ENCODE measurements at regions not wholly inside any gene's neighbourhood (a gene's known extent, or its start where the extent isn't known, plus 50 kb on each side); places are given as distances from the start of the nearest gene placed in this dataset.
"Not testable (repeated sequence)": the region's sequence is repeated elsewhere in the genome, so short reads cannot be mapped to it uniquely, and the experiment has no call there.

GRCh38 chr6:71676298-71676697 is 210.1 kb upstream of the RIMS1 start:
- Histone ChIP-seq H3K36me3 (no peaks in the 10 kb centered on the region), H3K27ac (no peak overlapping the region), H3K4me1 (no peaks in the 10 kb centered on the region), H3K27me3 (no peaks in the 10 kb centered on the region), H3K9me3 (no peaks in the 10 kb centered on the region), H3K4me3 (no peak overlapping the region)
- TF ChIP-seq POLR2A (IDR thresholded peaks at IDR 0.05): no peak
- no peak for TF ChIP-seq CTCF (IDR thresholded peaks at IDR 0.05)
- DNase-seq (no peak), ATAC-seq (no peak)
- intact Hi-C loops (cut with DNase I): no loop called here

GRCh38 chr6:71678091-71678490 is 208.3 kb upstream of the RIMS1 start:
- no peak overlapping the region for H3K4me3 ChIP-seq
- no peaks in the 10 kb centered on the region for H3K36me3 ChIP-seq
- H3K4me1 ChIP-seq: no peaks in the 10 kb centered on the region
- no peak for ATAC-seq
- whole genome bisulfite sequencing (ENCODE audit: insufficient coverage, low coverage, low lambda C conversion rate, missing lambda C conversion rate): 43% methylated on average over 3 of the region's 3 CpGs
- intact Hi-C loops (cut with DNase I): no loop called here
- no peaks in the 10 kb centered on the region for H3K9me3 ChIP-seq
- TF ChIP-seq CTCF (IDR thresholded peaks at IDR 0.05): no peak
- TF ChIP-seq POLR2A (IDR thresholded peaks at IDR 0.05): no peak
- no peaks in the 10 kb centered on the region for H3K27me3 ChIP-seq
- DNase-seq: no peak
- H3K27ac ChIP-seq: no peak overlapping the region

- H3K36me3 ChIP-seq: no peaks in the 10 kb centered on the region
- intact Hi-C loops (cut with DNase I): no loop called here
- H3K4me1 ChIP-seq: no peaks in the 10 kb centered on the region
- 38% methylated on average over 2 of the region's 2 CpGs for WGBS (ENCODE audit: insufficient coverage, low coverage, low lambda C conversion rate, missing lambda C conversion rate)
- no peak overlapping the region for H3K27ac ChIP-seq
- ATAC-seq (no peak), DNase-seq (no peak)
- H3K9me3 ChIP-seq: no peaks in the 10 kb centered on the region
- TF ChIP-seq POLR2A (IDR thresholded peaks at IDR 0.05): no peak
- no peaks in the 10 kb centered on the region for H3K27me3 ChIP-seq
- H3K4me3 ChIP-seq: no peak overlapping the region
These were observed 205.0 kb upstream of the RIMS1 start for GRCh38 chr6:71681234-71681867.

GRCh38 chr6:71686021-71686677 is 200.2 kb upstream of the RIMS1 start:
- H3K4me1 ChIP-seq; H3K9me3 ChIP-seq; H3K27me3 ChIP-seq; H3K36me3 ChIP-seq; ATAC-seq; H3K27ac ChIP-seq; H3K4me3 ChIP-seq; intact Hi-C loops (cut with DNase I): not testable (repeated sequence)
- peak in 1 of 3 donors; percentile 48 for DNase-seq
- 79% methylated on average over 6 of the region's 23 CpGs for WGBS (ENCODE audit: insufficient coverage, low coverage, low lambda C conversion rate, missing lambda C conversion rate)

GRCh38 chr6:71698702-71699101 is 187.6 kb upstream of the RIMS1 start:
- no peak overlapping the region for H3K4me3 ChIP-seq
- no peak for ATAC-seq
- H3K4me1 ChIP-seq: no peaks in the 10 kb centered on the region
- no peaks in the 10 kb centered on the region for H3K27me3 ChIP-seq
- H3K36me3 ChIP-seq: no peaks in the 10 kb centered on the region
- no peak for TF ChIP-seq POLR2A (IDR thresholded peaks at IDR 0.05)
- TF ChIP-seq CTCF (IDR thresholded peaks at IDR 0.05): no peak
- no peak for DNase-seq
- H3K9me3 ChIP-seq: no peaks in the 10 kb centered on the region
- no peak overlapping the region for H3K27ac ChIP-seq
- WGBS (ENCODE audit: insufficient coverage, low coverage, low lambda C conversion rate, missing lambda C conversion rate): 61% methylated on average over 2 of the region's 2 CpGs
- intact Hi-C loops (cut with DNase I): no loop called here
